ENCODE measurements at regions not wholly inside any gene's neighbourhood (a gene's known extent, or its start where the extent isn't known, plus 50 kb on each side); places are given as distances from the start of the nearest gene placed in this dataset.

DNA sequence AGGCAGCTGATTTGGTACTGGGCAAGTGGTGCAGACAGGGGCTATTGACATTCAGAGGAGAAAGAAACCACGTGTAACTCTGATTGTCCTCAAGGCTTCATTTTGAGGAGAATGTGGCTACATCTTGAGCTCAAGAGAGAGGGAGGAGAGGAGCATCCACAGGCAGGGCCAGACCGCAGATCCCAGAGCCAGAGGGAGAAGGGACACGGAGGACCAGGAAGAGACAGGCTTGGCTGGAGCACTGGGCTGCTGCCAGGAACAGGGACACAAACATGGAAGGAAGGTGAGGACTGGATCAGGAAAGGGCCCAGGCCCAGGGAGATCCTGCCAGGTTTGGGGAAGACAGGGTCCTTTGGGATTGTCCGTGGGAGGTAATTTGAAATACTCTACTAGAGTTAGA, 158.3 kb downstream of the GPAM start:
- Histone ChIP-seq H3K4me3 (ENCODE audit: low read depth, low read length) (no peak overlapping the region), H3K36me3 (replicated peaks) (no peaks in the 10 kb centered on the region), H3K27ac (no peak overlapping the region), H3K27me3 (replicated peaks) (no peaks in the 10 kb centered on the region)
- TF ChIP-seq, protein P1, sequence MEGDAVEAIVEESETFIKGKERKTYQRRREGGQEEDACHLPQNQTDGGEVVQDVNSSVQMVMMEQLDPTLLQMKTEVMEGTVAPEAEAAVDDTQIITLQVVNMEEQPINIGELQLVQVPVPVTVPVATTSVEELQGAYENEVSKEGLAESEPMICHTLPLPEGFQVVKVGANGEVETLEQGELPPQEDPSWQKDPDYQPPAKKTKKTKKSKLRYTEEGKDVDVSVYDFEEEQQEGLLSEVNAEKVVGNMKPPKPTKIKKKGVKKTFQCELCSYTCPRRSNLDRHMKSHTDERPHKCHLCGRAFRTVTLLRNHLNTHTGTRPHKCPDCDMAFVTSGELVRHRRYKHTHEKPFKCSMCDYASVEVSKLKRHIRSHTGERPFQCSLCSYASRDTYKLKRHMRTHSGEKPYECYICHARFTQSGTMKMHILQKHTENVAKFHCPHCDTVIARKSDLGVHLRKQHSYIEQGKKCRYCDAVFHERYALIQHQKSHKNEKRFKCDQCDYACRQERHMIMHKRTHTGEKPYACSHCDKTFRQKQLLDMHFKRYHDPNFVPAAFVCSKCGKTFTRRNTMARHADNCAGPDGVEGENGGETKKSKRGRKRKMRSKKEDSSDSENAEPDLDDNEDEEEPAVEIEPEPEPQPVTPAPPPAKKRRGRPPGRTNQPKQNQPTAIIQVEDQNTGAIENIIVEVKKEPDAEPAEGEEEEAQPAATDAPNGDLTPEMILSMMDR (IDR thresholded peaks at IDR 0.05; ENCODE audit: low read depth, low read length, missing control alignments), result no peak
- in situ Hi-C loops (cut with HindIII; ENCODE audit: low pct_ligation_motif_present, low sequenced_read_pairs), result no loop called here
- no peak for DNase-seq

DNA sequence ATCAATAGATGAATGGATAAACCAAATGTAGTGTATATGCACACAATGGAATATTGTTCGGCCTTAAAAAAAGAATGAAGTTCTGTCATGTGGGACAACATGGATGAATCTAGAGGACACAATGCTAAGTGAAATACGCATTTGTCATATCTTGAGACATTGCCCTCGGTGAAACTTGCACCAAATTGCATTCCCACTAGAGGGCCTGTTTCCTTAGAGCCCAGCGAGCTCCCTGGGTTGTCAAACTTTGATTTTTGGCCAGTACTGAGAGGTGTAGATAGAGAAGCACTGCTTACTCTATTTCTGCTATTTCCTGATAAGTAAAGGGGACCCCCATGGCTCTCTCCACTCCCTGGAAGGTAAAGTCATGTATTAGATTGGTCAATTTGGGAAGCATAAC, 157.1 kb downstream of the GPAM start:
- no peak overlapping the region for H3K4me3 ChIP-seq (ENCODE audit: low read depth, low read length)
- in situ Hi-C loops (cut with HindIII; ENCODE audit: low pct_ligation_motif_present, low sequenced_read_pairs), result no loop called here
- TF ChIP-seq, protein P1 (IDR thresholded peaks at IDR 0.05; ENCODE audit: low read depth, low read length, missing control alignments), result no peak
- no peak overlapping the region for H3K27ac ChIP-seq
- no peaks in the 10 kb centered on the region for H3K27me3 ChIP-seq (replicated peaks)
- no peaks in the 10 kb centered on the region for H3K36me3 ChIP-seq (replicated peaks)
- no peak for DNase-seq

DNA sequence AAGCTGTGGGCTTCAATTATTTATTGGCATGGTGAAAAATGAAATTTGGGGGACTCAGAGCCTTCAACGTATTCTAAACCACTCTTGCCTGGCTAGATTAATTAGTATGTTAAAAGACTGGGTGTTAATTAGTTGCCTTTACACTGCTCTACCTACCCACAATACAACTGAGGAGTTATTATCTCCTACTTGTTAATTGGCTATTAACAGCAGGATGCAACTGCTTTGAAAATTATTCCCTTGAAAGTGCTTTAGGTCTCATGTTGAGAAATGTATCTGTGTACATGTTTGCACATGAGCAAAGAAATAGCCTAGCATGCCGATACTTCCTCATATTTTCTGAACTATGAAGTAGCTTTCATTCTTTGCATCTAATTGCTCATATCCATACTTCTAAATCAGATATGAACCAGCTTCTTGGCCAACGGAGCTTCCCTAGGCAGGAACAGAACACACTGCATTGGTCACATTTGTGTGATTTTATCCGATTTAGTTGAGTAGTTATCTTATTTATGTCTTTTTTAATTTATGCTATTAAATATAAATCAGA, 155.8 kb downstream of the GPAM start:
- Histone ChIP-seq H3K27me3 (replicated peaks) (no peaks in the 10 kb centered on the region), H3K36me3 (replicated peaks) (no peaks in the 10 kb centered on the region), H3K4me3 (ENCODE audit: low read depth, low read length) (no peak overlapping the region), H3K27ac (no peak overlapping the region)
- TF ChIP-seq, protein P1 (IDR thresholded peaks at IDR 0.05; ENCODE audit: low read depth, low read length, missing control alignments), result no peak
- no peak for DNase-seq
- in situ Hi-C loops (cut with HindIII; ENCODE audit: low pct_ligation_motif_present, low sequenced_read_pairs), result no loop called here

DNA sequence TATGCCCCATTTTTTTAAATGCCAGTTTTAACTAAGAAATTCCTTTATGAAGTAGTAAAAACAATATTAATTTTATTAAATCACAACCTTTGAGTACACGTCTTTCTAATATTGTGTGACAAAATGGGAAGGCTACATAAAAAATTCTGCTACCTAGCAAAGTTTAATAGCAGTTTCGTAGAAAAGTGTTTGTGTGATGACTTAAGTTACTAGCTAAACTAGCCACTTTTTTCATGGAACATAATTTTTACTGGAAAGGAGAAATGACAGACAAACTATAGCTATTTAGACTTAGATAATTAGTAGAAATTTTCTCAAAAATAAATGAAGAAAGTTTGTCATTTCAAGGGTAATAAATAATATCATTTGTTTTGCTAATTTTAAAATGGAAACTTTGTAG, 153.1 kb downstream of the GPAM start:
- DNase-seq, result no peak
- in situ Hi-C loops (cut with HindIII; ENCODE audit: low pct_ligation_motif_present, low sequenced_read_pairs), result no loop called here
- Histone ChIP-seq H3K27me3 (replicated peaks) (no peaks in the 10 kb centered on the region), H3K27ac (no peak overlapping the region), H3K4me3 (ENCODE audit: low read depth, low read length) (no peak overlapping the region), H3K36me3 (replicated peaks) (no peaks in the 10 kb centered on the region)
- TF ChIP-seq, protein P1 (IDR thresholded peaks at IDR 0.05; ENCODE audit: low read depth, low read length, missing control alignments), result no peak

DNA sequence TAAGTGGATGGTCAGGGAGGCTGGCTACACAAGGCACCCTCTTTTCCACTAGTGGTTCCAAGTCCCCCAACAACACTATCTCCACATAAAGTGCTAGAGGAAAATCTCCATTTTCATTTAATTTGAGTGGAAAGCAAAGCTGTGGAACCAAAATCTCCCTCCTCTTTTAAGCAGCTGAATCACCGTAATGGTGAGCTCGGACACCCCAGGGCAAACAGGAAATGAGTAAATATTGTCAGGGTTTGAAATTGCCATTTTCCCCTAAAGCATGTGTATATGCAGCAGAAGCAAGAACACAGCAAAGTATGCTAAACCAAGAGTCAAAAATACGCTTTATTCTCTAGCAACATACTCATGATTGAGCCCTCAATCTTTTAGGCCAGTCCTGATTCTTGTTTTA, 143.7 kb downstream of the GPAM start:
- H3K27ac ChIP-seq, result no peak overlapping the region
- no peak overlapping the region for H3K4me3 ChIP-seq (ENCODE audit: low read depth, low read length)
- no peaks in the 10 kb centered on the region for H3K27me3 ChIP-seq (replicated peaks)
- no peak for DNase-seq
- TF ChIP-seq, protein P1 (IDR thresholded peaks at IDR 0.05; ENCODE audit: low read depth, low read length, missing control alignments), result no peak
- H3K36me3 ChIP-seq (replicated peaks), result no peaks in the 10 kb centered on the region
- in situ Hi-C loops (cut with HindIII; ENCODE audit: low pct_ligation_motif_present, low sequenced_read_pairs), result no loop called here

DNA sequence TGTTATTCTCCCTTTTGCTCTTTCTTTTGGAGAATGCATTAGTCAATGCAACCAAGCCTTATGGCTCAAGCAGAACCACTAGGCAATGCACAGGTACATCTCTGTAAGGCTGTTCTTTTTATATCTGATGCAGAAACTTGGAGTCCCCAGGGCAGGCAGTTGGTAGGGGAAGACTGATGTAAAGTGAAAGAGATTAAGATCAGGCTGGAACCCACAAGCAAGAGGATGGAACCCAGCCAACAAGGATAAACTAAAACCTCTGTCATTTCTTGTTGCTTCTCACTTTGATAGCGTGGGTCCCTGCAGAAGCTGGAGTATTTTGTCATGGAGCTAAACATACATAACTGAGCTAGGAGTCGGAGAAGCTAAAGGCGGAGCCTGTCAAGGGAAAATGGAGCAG, 142.9 kb downstream of the GPAM start:
- no peaks in the 10 kb centered on the region for H3K36me3 ChIP-seq (replicated peaks)
- in situ Hi-C loops (cut with HindIII; ENCODE audit: low pct_ligation_motif_present, low sequenced_read_pairs), result no loop called here
- DNase-seq, result no peak
- TF ChIP-seq, protein P1 (IDR thresholded peaks at IDR 0.05; ENCODE audit: low read depth, low read length, missing control alignments), result no peak
- no peaks in the 10 kb centered on the region for H3K27me3 ChIP-seq (replicated peaks)
- no peak overlapping the region for H3K27ac ChIP-seq
- no peak overlapping the region for H3K4me3 ChIP-seq (ENCODE audit: low read depth, low read length)
